NCI-H1092 treated with DMSO at 0.1 percent for 48 hours (cell line): ENCODE measurements at regions not wholly inside any gene's neighbourhood (a gene's known extent, or its start where the extent isn't known, plus 50 kb on each side); places are given as distances from the start of the nearest gene placed in this dataset.

Experiments used
- DNase-seq: peaks from one replicate; lab custom pipeline; 2025; lab: John Stamatoyannopoulos, UW

DNA sequence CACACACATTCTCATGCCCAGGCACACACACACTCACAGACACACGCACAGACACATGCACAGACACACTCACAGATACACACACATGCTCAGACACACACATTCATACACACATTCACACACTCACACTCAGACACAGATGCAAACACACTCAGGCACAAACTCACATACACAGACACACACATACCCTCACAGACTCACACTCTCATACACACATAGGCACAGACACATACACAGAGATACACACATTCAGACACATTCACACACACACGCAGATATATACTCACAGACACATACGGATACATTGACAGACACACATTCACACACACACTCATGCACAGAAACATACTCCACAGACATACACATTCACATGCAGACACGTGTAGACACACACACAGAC, 89.6 kb downstream of the RBFOX3 start:
- no peak for DNase-seq

DNA sequence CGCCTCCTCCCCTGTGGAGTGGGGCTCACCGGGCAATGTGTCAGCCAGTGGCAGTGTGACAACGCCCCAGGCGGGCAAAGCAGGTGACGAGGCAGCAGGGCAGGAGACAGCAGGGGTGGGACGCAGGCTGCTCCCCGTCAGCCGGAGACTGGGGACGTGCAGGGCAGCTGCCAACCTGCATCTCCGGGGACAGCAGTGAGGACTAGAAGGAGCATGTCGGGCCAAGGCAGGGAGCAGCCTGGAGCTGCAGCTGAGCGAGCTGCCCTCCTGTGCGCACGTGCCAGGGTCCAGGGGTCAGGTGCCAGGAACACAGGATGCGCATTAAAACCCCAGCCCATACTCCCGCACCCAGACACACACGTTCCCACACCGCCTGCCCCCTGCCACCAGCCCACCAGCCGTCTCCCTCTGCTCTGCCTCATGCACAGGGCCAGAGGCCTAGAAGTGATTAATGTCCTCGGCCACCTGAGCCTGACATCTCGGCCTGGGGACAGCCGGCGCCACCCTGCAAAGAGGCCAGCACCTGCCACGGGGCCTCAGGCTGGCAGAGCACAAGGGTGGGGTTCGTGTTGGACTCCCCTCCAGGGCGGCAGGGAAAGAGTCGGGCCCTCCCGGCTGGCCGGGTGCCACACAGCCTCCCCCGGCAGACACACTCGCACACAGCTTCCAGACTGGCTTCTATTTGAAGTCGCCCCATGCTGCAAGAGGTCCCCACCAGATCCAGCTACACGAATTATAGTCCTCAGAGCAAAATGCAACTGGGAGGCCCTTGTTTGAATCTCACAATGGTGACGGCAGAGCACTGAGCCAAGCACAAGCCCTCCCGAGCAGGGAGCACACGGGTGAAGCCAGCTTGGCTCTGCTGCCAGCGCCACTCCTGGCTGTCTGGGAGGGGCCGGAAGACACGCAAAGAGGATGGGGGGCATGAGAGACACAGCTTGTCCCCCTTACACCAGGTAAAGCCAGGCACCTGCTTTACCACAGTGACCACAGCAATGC, 90.4 kb downstream of the RBFOX3 start:
- peak; percentile 2 for DNase-seq

DNA sequence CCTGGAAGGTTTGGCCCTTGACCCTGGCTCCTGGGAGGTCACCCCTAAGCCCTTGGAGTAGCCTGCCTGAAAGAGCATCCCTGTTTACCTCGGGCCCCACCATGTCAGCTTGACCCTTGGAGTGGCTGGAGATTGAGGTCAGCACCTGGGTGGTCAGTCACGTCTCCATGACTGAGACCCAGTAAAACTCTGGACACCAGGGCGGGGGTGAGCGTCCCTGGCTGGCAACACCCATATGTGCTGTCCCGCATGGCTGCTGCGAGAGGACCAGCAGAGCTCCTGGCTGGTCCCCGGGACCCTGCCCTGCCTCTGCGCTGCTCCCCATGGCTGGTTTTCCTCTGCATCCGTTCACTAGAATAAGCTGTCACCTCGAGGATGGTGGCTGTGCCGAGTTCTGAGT, 91.2 kb downstream of the RBFOX3 start:
- no peak for DNase-seq

DNA sequence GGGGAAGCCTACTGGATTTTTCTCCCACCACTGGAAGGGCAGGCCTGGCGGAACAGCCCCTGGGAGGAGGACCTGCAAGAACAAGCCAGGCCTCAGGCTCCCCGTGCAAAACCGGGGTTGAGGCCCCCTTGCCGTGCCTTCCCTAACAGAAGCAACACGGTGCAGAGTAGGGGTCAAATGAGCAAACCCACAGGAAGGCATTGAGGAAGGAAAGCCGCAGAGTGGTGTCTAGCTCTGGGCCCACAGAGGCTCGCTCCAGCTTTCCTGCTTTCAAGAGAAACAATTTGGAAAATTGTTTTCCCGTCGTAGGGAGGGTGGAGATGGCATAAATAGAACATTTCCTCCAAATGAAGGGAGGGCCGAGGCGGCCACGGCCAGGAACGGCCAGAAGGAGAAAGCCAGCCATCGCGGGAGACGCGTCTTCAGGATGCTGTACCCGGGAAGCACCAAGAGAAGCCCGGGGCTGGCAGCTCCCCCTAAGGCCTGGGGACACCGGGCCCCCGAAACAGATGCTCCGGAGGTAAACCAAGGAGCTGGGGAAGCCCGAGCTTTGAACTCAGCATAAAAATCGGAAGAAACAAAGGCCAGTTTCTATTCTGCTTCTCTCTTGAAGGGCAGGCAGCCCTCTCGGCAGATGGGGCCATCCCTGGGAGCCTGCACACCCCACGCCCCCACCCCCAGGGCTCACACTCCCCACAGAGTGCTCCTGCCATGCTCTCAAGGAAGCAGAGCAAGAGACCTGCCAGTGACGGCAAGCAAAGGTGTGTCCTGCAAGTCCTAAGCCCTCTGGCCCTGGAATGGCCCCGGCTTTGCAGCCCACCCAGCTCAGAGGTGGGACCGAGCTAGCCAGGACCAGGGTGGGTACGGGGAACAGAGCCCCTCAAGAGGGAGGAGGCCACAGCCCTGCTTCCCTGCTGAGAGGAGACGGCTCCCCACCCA, 92.0 kb downstream of the RBFOX3 start:
- DNase-seq, result no peak

DNA sequence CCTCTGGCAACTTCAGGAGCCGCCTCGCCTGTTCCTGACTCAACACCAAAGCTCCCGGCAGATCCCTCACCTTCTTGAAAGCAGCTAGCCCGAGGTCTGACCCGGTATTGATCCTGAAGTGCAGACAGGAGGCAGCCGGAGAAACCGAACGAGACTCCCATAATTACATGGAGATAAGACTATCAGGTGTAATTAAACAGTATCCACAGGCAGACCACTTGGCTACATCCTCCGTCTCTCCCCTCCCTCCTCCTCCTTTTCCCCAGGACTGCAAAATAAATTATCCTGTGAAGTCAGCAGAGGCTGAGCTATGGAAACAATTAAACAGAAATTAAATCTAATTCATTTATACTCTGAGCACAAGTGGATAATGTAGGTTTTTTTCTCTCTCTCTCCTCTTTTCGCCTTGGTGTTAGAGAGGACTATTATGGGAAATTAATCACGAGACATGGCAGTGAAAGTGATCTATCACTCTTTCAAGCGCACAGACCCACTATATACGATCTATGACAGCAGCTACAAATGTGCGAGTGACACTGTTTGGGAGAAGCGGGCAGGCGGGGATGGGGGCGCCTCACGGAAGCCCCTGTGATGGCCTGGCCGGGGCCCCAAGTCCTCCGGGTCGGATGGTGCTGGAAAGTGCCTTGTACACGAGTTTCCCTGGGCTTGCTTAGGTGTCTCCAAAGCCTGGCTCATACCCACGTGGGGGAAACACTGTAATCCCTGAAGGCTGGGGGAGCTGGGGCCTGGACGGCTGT, 92.8 kb downstream of the RBFOX3 start:
- no peak for DNase-seq

DNA sequence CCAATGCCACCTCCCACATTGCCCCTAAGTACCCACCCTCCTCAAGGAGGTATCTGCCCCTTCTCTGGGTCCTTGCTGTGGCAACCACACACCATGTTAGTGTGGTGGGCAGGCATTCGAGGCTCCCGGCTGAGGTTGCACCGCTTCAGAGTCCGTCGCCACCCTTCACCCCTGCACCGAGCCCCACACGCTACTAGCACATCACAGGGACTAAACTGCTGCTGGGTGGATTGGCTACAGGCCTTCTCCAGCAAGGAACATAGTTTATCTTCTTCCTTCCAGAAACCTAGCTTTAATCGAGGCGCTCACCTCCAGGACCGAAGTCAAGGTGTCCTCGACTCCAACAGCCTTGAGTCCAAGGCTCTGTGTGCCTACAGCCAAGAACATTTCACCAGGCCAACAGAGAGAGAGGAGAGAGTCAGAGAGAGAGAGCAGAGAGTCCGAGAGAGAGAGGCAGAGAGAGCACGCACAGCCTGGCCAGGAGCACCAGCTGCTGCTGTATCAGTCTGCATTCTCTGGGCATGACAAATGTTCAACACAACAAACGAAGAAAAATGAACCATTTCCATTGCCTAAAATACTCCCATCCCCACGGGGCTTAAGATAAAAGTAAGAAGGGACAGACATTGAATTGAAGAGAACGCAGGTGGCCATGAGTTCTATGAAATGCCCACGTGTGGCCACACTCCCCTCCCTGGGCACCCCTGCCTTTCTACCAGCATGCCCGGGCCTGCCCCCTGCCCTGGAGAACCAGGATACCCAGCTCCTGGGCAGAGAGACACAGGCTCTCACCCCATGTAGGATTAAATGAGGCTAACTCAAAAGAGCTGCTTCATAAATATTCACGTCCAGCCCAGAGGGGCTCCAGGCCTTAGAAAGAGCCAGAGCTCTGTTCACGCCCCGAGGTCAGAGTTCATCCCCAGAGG, 94.9 kb downstream of the RBFOX3 start:
- no peak for DNase-seq

DNA sequence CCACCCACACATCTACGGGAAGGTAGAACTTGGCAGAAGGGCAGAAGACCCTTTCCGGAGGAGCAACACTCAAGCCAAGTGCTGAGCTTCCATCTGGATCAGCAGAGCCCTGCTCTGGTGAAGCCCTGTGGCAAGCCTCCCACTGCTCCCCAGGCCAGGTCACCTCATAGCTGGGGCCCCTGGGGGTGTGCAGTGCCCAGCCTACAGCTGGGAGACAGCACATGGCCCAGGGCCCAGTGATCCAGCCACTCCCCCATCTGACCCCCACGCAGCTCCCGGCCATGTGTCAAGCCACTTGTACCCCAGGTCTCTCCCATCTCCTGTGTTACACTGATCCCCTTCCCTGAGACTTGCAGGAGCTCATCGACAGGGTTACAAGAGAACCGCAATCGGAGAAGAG, 95.7 kb downstream of the RBFOX3 start:
- no peak for DNase-seq

DNA sequence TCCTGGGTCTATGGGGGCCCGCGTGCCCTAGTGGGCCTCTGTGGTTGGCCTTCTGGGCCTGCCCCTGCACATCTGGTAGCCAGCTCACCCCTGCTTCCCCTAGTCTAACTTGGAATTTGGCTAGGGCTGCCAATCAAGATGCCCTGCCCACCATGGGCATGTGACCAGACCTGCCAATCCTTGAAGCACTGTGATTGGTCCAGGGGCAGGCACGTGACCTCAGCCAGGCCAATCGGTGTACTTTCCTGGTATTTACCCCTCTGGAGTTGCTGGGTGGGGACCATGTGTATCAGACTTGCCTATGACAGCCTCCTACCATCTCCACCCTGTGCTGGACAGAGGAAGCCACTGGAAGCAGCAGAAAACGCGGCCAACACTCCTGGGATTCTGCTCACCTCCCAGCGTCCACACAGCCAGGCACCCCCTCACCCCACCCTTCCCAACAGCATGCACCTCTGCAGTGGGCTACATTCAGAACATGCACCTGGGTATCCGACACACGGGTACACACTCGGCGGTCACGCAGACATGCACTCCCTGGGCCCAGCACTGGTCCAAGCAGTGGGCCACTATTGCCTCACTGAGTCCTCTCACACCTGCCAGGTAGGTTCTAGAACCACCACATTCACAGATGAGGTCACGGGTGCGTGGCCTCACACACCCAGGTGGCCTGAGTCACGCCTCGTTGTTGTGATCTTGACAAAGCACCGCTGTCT, 96.9 kb downstream of the RBFOX3 start:
- DNase-seq, result no peak

DNA sequence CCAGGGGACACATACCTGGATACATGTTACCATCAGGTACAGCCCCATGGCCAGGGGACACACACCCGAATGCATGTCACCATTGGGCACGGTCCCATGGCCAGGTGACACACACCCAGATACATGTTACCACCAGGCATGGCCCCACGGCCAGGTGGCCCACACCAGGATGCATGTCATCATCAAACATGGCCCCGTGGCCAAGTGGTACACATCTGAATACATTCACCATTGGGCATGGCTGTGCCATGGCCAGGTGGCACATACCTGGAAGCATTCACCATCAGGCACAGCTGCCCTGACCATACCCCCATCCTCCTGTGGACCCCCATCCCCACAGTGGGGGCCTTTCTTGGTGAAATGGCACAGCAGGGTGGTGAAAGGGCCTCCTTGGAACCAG, 97.6 kb downstream of the RBFOX3 start:
- no peak for DNase-seq

DNA sequence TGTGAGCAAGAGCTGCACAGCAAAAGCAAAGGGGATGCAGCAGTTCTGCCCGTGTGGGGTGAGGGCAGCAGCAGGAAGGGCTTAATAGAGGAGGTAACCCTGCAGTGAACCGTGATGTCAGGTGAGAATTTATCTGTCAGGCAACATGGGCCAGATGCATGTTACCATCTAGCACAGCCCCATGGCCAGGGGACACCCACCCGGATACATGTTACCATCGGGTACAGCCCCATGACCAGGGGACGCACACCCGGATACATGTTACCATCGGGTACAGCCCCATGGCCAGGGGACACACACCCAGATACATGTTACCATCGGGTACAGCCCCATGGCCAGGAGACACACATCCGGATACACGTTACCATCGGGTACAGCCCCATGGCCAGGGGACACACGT, 99.4 kb downstream of the RBFOX3 start:
- DNase-seq, result no peak

DNA sequence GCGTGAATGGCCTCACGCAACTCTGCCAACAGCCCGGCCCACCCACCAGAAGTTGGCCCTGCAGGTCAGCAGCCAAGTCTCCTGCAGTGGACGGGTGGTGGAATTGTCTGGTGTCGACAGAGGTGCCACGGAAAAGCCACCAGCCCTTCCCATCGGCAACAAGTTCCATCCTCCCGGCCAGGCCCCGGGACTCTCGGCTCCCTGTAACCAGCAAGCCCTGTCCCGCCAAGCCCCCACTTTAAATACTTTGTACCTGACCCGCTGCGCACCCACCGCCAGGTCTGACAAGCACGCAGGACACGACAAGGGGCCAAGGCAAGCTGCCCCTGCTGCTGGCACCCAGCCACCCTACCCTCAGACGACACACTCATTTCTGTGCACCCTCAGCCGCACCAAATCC, 100.8 kb downstream of the RBFOX3 start:
- DNase-seq, result no peak

DNA sequence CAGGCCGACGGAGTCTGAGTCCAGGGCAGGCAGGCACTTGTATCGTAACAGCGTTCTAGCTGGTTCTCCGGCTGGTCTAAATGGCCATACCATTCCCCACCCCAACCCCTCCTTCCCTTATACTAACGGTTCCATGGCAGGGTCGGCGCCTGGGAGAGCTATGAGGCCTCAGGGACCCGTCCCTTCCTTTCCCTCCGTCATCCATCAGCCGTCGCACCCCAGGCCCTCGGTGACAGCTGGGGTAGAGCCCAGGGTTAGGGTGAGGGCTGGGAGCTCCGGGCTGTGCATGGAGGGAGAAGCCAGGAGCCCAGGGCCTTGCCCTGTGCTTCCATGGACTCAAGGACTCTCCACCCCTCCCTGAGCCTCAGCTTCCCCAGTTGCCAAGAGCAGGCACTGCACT, 101.4 kb downstream of the RBFOX3 start:
- DNase-seq, result no peak

DNA sequence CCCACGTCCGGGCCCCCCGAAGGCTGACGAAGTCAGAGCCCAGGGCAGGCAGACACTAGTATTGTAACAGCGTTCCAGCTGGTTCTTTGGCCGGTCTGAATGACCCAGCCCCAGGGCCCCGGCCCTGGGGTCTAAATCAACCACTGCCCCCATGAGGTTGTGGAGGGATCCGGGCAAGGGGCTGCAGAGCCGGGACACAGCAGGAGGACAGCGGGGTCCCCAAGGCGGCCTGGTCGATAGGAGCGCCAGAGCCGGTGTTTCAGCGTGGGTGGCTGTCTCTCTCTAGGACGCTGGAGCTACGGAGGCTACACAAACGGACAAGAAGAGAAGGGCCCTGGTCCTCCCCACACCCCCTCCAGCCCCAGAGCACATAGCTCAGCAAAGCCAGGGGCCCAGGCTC, 101.8 kb downstream of the RBFOX3 start:
- DNase-seq, result no peak

DNA sequence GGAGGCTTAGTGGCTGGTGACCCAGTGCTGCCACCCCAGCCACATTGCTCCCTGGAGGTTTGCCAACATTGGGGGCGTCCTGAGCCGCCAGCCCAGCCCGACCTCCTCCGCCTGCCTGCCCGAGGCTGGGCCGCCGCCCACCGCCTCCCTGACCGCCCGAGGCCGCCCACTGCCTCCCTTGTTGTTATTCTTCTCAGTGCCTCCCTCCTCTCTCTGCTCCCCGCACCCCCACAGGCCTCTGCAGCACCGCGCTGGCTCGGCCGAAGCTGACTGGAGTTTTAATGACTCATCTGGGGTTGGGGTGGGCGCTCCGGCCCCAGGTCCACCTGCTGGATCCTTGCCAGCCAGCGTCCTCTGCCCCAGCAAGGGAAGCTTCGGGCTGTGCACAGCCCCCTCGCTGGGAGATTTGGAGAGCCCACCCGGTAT, 102.5 kb downstream of the RBFOX3 start:
- DNase-seq, result no peak

DNA sequence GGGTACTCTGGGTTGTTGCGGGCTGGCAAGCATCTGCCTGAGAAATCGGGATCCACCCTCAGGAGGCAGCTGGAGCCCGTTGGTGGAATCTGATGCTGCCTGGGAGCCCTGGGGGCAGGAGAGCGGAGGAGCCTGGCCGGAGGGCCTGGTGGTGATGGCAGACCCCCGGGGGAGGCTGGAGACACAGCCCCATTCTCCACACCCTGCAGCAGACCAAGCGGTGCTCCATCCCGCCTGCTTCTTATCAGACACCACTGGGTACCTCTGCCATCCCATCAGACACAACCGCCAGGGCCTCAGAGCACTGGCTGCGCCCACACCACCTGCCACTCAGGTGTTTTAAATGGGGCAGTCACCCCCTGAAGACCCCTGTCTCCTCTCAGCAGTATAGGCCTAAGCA, 103.9 kb downstream of the RBFOX3 start:
- no peak for DNase-seq

DNA sequence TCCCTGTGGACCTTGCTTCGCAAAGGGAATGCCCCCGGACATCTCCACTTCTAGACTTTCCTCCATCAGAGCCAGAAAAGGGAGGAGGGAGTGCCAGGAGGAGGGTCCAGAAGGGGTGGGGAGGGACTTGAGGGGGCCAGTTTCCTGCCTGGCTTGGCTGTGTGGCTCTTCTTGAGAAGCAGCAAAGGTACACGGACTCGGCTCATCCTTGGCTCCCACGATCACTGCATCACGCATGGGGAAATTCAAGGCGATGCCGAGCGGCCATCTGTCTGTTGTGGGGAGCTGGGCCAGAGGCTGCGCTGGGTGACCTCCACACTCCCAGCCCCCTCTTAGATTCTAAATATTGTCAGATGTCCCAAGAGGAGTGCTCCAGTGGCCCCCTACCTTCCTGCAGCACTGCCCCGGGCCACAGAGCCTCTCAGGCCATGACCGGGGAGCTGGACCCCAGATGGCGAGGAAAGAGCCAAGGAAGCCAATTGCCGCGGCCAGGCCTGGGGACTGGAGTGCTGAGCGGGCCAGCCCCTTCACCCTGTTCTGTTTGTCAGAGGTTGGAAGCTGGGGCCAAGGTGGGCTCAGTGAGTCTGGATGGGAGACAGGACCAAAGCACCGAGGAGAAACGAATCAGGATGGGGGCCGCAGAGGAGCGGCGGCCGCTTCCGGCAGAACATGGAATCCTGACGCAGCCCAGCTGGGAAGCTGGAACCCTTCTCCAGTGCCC, 104.5 kb downstream of the RBFOX3 start:
- no peak for DNase-seq

DNA sequence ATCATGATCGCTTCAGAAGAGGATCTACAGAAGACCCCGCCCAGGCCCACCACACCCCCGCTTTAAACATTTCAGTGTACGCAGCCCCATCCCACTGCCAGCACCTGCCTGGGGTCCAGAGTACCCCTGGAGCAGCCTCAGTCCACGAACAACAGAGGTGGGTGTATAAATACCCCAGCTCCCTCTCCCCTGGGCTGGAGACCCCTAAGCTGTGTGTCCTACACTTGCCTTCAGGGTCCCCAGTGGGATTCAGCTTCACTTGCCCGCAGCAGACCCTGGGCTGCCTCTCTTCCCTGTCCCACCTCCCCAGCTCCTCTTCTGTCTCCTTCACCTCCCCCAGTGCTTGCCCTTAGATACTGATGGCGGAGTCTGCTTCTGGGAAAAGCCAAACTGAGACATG, 105.7 kb downstream of the RBFOX3 start:
- no peak for DNase-seq

DNA sequence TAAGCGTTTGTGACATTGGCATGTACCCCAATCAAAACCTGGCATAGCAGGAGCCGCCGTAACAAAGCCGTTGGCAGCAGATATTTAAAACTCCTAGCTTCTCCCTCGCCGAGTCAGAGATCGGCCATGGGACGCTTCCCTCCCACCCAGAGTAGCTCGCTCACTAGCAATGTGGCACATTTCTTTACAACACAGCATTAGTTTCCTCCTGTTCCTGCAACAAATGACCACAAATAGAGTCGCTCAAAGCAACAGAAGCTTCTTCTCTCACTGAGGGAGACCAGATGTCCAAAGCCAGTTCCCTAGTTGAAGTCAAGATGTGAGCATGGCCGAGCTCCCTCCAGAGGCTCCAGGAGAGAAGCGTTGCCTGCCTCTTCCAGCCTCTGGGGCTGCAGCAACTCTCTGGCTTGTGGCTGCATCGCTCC, 106.7 kb downstream of the RBFOX3 start:
- no peak for DNase-seq

DNA sequence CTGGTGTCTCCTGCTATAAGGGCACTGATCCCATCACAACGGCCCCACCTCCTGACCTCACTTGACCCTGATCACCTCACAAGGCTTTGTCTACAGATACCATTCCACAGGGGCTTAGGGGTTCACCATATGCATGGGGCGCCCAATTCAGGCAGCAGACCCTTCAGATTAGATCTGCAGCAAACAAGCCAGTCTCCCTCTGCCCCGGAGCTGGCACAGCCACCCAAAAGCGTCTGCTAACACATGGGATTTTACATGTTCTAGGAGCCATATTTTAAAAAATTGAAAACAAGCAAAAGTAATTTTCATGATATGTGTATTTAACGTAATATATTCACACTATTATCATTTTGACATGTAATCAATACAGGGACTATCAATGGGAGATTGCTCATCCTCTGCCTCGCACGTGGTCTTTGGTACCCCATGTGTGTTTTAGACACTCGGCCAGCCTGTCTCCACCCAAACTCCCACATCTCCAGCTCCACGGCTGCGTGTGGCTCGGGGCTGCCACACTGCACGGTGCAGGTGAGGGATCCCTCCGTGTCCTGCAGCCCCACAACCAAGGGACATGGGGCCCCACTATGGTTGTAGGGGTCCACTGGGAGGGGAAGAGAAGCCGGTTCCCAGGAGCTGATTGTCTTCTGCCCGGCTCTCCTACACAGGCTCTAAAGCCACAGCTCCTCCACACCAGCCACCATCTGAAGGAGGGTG, 107.6 kb downstream of the RBFOX3 start:
- DNase-seq, result no peak
